GM18951 (cell line): ENCODE measurements at regions not wholly inside any gene's neighbourhood (a gene's known extent, or its start where the extent isn't known, plus 50 kb on each side); places are given as distances from the start of the nearest gene placed in this dataset.

Experiments used
- POLR2A ChIP-seq: IDR thresholded peaks from 4 replicates; pipeline ENCODE4 v1.6.1; 2011; ENCODE audit warnings: mild to moderate bottlenecking; ENCODE audit not compliant: insufficient read length, insufficient read depth; ENCODE audit errors: extremely low read depth
- in situ Hi-C: fragments of 300-500 bp; cut with MboI; formaldehyde crosslinking; loops from one replicate; pipeline ENCODE4 v1.12.0; 2022; ENCODE audit warnings: low sequenced_read_pairs, mixed read lengths, inconsistent platforms; ENCODE audit not compliant: unreplicated experiment

DNA sequence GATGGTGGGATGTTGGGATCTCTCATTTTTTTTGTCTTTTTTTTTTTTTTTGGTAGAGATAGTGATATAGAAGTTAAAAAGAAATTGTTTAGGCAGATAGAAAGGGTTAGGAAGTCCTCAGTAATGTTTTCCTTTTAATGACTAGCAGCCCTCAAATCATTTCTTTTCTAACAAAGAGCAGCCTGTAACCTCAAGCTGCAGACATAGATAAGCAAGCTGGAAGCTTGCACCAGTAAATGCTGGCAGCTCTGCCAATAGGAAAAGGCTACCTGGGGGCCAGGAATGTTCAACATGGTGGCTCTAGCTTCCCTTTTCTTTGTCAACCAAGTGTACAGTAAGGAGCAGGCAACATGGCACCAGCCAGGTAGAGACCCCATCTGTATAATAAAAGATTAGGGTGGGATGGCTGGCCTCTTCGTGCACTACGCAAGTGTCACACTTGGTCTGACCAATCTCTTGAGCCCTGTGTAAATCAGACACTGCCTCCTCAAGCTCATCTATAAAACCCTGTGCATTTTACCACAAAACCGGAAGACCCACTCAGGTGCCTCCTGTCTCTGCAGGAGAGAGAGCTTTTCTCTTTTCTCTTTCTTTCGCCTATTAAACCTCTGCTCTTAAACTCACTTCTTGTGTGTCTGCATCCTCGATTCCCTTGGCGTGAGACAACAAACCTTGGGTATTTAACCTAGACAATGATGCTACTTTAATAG lies 212.9 kb downstream of the SNX10 start:
- TF ChIP-seq POLR2A = no peak
- in situ Hi-C loops = loop anchor here (5.0 kb wide), 1 partner anchor 122 kb away; no protein-coding TSS in a partner anchor

GRCh38 chr7:26506196-26506595 lies 214.5 kb downstream of the SNX10 start:
- in situ Hi-C loops = no loop called here
- no peak for TF ChIP-seq POLR2A

- no peak for TF ChIP-seq POLR2A
- in situ Hi-C loops = no loop called here
Observed at GRCh38 chr7:26507108-26507987, 215.7 kb downstream of the SNX10 start.

GRCh38 chr7:26508481-26508880 lies 216.8 kb downstream of the SNX10 start:
- in situ Hi-C loops = no loop called here
- no peak for TF ChIP-seq POLR2A

GRCh38 chr7:26508917-26509316 lies 217.3 kb downstream of the SNX10 start:
- TF ChIP-seq POLR2A = no peak
- in situ Hi-C loops = no loop called here

- in situ Hi-C loops = no loop called here
- TF ChIP-seq POLR2A = no peak
Observed at GRCh38 chr7:26510231-26510957, 218.7 kb downstream of the SNX10 start.

- no peak for TF ChIP-seq POLR2A
- in situ Hi-C loops = no loop called here
Observed at GRCh38 chr7:26511866-26512265, 220.2 kb downstream of the SNX10 start.

DNA sequence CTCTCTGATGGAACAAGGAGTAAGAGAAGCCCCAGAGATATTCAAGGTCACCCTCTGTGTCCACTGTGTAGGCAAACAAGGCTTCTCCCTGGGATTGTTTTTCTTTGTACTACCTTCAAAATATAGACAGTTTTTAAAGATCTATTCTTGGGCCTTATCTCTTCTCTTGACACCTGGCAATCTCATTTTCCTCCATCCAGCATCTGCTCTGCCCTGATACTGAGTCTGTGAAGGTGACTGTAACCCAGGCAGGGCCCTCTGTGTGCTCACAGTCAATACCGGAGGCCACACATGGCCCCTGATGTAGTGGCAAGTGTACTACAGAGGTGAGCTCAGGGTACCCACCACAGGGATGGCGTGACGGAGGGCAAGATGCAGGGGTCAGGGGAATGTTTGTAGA lies 221.1 kb downstream of the SNX10 start:
- no peak for TF ChIP-seq POLR2A
- in situ Hi-C loops = no loop called here

- in situ Hi-C loops = no loop called here
- no peak for TF ChIP-seq POLR2A
Observed at GRCh38 chr7:26513948-26514347, 222.3 kb downstream of the SNX10 start.

GRCh38 chr7:26514633-26515032 lies 223.0 kb downstream of the SNX10 start:
- in situ Hi-C loops = no loop called here
- no peak for TF ChIP-seq POLR2A

GRCh38 chr7:26515314-26515842 lies 223.7 kb downstream of the SNX10 start:
- in situ Hi-C loops = no loop called here
- TF ChIP-seq POLR2A = no peak

DNA sequence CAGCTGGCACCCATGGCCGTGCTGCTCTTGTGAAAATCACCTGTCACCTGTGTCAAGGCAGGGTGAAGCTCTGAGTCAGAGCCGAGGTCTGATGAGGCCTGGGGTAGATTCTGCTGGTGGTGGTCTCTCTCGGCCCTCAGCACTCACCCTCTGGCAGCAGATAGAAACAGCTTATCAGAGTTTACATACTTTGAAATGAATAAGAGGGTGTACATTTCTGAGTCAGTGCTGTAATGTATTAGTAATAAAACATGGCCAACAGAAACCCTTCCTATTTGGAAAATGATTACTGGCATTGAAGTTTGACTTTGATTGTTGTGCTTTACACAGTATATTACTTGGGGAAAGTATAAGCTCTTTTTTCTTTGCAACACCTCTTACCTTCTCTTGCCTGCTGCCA lies 228.8 kb downstream of the SNX10 start:
- in situ Hi-C loops = no loop called here
- no peak for TF ChIP-seq POLR2A

DNA sequence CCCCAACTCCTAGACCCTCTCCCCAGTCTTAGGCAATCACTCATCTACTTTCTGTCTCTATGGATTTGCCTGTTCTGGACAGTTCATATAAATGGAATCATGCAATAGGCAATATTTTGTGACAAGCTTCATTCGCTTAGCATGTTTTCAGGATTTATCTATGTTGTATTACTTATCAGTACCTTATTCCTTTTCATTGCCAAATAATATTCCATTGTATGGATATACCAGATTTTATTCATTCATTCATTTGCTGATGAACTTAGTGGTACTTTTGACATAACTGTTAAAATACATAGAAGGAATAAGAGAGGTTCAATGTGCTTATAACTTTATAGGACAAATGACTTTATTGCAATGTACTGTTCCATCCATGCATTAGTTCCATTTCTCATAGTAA lies 231.0 kb downstream of the SNX10 start:
- in situ Hi-C loops = no loop called here
- TF ChIP-seq POLR2A = no peak
